Endothelial cell of umbilical vein (primary cell): ENCODE measurements at regions not wholly inside any gene's neighbourhood (a gene's known extent, or its start where the extent isn't known, plus 50 kb on each side); places are given as distances from the start of the nearest gene placed in this dataset.

Experiments used
- POLR2A ChIP-seq: IDR thresholded peaks from 2 replicates; pipeline ENCODE4 v1.6.1; 2012; ENCODE audit warnings: low read depth, mild to moderate bottlenecking, control low read depth, low read length
- POLR2AphosphoS5 ChIP-seq: IDR thresholded peaks from 2 replicates; pipeline ENCODE4 v1.6.1; 2012; ENCODE audit warnings: low read depth, mild to moderate bottlenecking, control low read depth, low read length, moderate library complexity; ENCODE audit not compliant: insufficient read depth
- TF ChIP-seq, protein P1 (sequence below), 2 donors: IDR thresholded peaks; 1 replicate in 1 of 2; 2 replicates in 1 of 2; pipeline ENCODE4 v1.5.1; 2011; ENCODE audit warnings: low read length in 2 of 2, mild to moderate bottlenecking in 2 of 2, moderate library complexity in 2 of 2, control low read depth in 1 of 2, inconsistent platforms in 1 of 2, low read depth in 1 of 2; ENCODE audit not compliant: insufficient read depth in 1 of 2; ENCODE audit errors: extremely low read depth in 1 of 2

DNA sequence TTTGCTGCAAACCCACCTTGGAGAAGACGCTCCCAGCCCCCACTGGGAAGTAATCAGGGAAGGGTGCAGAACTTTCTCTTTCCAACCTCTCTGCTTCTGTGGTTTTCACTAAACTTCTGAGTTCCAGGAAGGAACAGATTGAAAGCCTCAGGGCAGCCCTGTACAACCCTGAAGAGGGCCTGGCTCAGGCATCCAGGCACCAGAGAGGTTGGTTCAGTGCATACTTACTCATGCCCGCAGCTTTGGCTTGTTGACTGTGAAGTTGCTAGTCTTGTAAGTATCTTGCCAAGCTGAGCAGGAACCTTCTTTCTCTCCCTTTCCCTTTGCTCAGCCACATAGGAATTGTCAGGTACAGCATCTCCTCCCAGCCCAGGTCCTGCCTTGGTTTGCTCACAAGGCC is 272.2 kb upstream of the FOXQ1 start:
- TF ChIP-seq, protein P1, sequence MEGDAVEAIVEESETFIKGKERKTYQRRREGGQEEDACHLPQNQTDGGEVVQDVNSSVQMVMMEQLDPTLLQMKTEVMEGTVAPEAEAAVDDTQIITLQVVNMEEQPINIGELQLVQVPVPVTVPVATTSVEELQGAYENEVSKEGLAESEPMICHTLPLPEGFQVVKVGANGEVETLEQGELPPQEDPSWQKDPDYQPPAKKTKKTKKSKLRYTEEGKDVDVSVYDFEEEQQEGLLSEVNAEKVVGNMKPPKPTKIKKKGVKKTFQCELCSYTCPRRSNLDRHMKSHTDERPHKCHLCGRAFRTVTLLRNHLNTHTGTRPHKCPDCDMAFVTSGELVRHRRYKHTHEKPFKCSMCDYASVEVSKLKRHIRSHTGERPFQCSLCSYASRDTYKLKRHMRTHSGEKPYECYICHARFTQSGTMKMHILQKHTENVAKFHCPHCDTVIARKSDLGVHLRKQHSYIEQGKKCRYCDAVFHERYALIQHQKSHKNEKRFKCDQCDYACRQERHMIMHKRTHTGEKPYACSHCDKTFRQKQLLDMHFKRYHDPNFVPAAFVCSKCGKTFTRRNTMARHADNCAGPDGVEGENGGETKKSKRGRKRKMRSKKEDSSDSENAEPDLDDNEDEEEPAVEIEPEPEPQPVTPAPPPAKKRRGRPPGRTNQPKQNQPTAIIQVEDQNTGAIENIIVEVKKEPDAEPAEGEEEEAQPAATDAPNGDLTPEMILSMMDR (IDR thresholded peaks at IDR 0.05; ENCODE audit: extremely low read depth in 1 of 2, insufficient read depth in 1 of 2, low read depth in 1 of 2, low read length in 2 of 2) = no peak
- TF ChIP-seq POLR2AphosphoS5 (no peak), POLR2A (no peak)
